ENCODE measurements at regions not wholly inside any gene's neighbourhood (a gene's known extent, or its start where the extent isn't known, plus 50 kb on each side); places are given as distances from the start of the nearest gene placed in this dataset.

- TF ChIP-seq POLR2A (IDR thresholded peaks at IDR 0.05), result no peak
- no peak for TF ChIP-seq CTCF (IDR thresholded peaks at IDR 0.05)
- no peak for TF ChIP-seq EP300 (IDR thresholded peaks at IDR 0.05)
Observed at GRCh38 chr6:23732521-23732920, 393.5 kb upstream of the NRSN1 start.
